AG09319 (cell line): ENCODE measurements at regions not wholly inside any gene's neighbourhood (a gene's known extent, or its start where the extent isn't known, plus 50 kb on each side); places are given as distances from the start of the nearest gene placed in this dataset.
"Not testable (repeated sequence)": the region's sequence is repeated elsewhere in the genome, so short reads cannot be mapped to it uniquely, and the experiment has no call there.

Experiments used
- DNase-seq: peaks from one replicate; pipeline ENCODE4 v3.0.0-alpha.2; 2010; ENCODE audit warnings: low read depth; ENCODE audit errors: extremely low read depth
- TF ChIP-seq, protein P1 (sequence below): IDR thresholded peaks from 2 replicates; pipeline ENCODE4 v1.5.1; 2011; ENCODE audit warnings: low read depth, mild to moderate bottlenecking, inconsistent platforms, low read length, moderate library complexity

DNA sequence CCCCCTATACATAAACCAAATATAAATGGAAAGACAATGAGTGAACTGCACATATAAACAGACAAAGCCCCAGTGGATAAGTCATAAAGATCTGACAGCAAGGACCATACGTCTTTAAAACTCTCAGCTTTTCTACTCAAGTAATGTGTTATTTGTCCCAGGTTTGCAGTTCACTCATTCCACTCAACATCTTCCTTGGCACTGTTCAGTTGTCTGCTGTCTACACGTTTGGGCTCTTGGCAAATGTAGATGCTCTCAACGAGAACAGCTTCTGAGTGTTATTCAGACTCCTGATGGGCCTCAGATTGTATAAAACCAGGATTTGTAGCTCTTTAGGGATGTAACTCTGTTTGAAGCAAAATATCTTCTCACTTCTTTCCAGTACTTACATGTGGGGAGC lies 198.2 kb upstream of the SEMA6A start:
- TF ChIP-seq, protein P1, sequence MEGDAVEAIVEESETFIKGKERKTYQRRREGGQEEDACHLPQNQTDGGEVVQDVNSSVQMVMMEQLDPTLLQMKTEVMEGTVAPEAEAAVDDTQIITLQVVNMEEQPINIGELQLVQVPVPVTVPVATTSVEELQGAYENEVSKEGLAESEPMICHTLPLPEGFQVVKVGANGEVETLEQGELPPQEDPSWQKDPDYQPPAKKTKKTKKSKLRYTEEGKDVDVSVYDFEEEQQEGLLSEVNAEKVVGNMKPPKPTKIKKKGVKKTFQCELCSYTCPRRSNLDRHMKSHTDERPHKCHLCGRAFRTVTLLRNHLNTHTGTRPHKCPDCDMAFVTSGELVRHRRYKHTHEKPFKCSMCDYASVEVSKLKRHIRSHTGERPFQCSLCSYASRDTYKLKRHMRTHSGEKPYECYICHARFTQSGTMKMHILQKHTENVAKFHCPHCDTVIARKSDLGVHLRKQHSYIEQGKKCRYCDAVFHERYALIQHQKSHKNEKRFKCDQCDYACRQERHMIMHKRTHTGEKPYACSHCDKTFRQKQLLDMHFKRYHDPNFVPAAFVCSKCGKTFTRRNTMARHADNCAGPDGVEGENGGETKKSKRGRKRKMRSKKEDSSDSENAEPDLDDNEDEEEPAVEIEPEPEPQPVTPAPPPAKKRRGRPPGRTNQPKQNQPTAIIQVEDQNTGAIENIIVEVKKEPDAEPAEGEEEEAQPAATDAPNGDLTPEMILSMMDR = no peak
- no peak for DNase-seq

DNA sequence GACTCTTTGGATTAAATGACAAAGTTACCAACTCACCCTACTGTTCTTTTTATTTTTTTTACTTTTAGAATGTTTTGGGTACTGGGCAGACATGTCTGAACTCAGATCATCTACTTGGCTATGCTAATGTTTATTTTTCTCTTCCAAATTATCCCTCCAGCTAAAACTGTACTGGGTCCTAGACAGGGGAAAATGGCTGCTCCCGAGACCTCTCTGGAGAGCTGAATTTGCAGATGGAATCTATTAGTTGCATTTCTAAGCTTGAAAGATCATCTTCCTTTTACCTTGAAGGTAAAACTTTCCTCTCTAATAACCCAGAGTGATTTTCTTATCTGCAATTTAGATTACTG lies 197.5 kb upstream of the SEMA6A start:
- TF ChIP-seq, protein P1 = no peak
- DNase-seq = no peak

DNA sequence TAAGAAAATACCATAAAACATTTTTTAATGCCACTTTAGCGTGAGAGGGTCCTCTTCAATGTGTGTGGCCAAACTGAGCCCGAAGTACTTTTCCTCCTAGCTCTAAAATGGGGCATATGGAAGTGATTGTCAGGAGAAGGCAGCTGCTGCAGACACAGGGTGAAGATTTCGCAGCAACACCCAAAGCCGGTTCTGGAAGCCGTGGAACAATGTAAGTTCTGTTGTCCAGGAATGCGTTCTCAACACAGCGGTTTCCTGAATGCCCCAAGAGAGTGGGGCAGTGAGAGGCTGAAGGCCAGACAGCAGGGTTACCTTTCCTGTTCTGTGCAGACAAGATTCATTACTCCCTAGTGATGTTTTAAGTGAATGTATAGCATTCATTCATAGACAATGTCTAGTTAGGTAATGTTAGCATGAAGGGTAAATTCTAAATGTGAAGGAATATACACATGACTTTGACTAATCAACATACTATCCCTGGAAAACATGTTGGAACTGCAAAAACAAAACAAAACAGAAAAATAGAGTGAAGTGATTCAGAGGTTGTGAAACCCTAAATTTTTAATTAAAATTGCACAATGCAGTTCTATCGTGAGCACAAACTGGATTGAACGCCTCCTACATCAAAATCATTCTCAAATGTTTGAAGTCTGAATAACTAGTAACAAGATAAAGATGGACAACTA lies 197.0 kb upstream of the SEMA6A start:
- no peak for DNase-seq
- TF ChIP-seq, protein P1 = no peak

DNA sequence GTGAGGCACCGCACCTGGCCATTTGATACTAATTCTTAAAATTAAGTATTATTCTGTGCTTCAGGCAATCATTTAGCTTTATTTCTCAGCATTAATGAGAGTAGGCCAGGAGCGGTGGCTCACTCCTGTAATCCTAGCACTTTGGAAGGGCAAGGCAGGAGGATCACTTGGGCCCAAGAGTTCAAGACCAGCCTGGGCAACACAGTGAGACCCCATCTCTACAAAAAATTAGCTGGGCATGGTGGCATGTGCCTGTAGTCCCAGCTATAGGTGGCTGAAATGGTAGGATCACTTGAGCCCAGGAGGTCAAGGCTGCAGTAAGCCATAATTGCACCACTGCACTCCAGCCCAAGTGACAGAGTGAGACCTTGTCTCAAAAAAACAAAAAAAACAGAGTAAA lies 195.3 kb upstream of the SEMA6A start:
- not testable (repeated sequence) for DNase-seq

DNA sequence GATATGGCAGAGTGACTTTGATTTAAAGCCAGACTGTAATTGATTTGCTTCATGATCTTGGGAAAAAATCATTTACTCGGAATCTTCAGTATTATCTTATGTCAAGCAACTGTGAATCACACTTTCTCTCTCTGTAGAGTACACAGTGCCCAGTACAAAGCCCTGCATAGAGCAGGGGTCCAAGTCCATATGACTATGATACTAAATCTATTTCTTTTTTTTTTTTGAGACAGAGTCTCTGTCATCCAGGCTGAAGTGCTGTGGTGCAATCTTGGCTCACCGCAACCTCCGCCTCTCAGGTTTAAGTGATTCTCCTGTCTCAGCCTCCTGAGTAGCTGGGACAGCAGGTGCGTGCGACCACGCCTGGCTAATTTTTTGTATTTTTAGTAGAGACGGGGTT lies 194.8 kb upstream of the SEMA6A start:
- TF ChIP-seq, protein P1 = no peak
- DNase-seq = no peak

DNA sequence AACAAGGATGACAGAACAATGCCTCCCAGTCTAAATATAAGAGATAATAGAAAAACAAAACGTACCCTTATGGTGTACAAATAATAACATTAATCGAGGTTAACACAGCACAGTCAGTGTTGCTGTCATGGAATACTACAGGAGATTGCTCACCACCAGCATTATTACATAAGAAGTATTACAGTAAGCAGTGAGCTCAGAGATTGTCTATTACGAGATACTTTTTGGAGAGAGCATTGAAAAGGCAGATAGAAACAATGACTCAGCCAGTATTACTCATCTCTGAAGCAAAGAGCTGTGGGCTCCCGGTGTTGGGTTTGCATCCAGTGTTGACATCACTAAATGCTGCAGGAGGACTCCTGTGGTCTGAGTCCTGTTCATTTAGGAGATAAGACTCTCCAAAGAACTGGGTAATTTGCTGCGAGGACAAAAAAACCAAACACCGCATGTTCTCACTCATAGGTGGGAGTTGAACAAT lies 191.9 kb upstream of the SEMA6A start:
- no peak for DNase-seq
- TF ChIP-seq, protein P1 = no peak

DNA sequence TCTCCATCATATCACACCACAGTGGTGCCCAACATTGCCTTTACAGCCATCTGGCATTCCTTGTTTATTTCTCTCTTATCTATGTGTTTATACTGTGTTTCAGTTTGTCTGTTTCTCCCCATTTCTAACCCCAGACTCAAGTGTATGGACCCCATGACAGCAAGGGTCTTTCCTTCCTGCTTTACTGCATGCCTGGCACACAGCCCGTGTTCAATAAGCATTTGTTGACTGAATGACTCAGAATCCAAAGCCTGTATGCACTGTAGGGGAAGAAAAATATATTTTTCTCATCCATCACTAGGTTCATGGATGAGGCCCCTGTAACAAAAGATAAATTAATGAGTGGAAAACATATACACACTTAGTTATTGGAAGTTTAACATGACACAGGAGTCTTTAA lies 190.8 kb upstream of the SEMA6A start:
- no peak for DNase-seq
- TF ChIP-seq, protein P1 = no peak

DNA sequence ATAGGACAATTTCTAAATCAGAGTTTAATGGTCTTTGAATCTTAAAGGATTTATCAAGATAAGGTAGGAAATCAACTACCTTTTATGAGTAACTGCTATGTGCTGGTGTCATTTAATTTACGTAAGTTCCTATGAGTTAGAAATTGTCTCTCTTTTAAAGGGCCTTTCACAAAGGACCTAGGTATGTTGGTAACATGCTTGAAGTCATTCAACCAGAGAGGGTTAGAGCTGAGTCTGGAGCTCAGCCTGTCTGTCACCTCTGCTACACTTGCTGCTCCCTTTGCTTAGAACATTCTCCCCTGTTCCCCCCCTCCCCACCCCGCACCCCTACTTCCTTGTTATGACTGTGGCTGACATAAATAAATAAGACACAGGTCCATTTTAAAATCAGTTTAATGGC lies 190.3 kb upstream of the SEMA6A start:
- no peak for DNase-seq
- TF ChIP-seq, protein P1 = no peak
